Testis (tissue), 2 donors: ENCODE measurements at regions not wholly inside any gene's neighbourhood (a gene's known extent, or its start where the extent isn't known, plus 50 kb on each side); places are given as distances from the start of the nearest gene placed in this dataset.

Experiments
- CTCF ChIP-seq, 3 experiments: fragments of 450-650 bp in 2 of 3; fragments of 200-600 bp in 1 of 3; sonication (generic) in 1 of 3; IDR thresholded peaks; one replicate each; pipeline ENCODE4 v1.5.1; 2016 to 2019; ENCODE audit warnings: antibody characterized with exemption in 3 of 3, mild to moderate bottlenecking in 2 of 3, moderate library complexity in 1 of 3
- POLR2A ChIP-seq: fragments of 450-650 bp; IDR thresholded peaks from one replicate; pipeline ENCODE4 v1.6.1; 2017; ENCODE audit warnings: antibody characterized with exemption, mild to moderate bottlenecking, moderate library complexity

DNA sequence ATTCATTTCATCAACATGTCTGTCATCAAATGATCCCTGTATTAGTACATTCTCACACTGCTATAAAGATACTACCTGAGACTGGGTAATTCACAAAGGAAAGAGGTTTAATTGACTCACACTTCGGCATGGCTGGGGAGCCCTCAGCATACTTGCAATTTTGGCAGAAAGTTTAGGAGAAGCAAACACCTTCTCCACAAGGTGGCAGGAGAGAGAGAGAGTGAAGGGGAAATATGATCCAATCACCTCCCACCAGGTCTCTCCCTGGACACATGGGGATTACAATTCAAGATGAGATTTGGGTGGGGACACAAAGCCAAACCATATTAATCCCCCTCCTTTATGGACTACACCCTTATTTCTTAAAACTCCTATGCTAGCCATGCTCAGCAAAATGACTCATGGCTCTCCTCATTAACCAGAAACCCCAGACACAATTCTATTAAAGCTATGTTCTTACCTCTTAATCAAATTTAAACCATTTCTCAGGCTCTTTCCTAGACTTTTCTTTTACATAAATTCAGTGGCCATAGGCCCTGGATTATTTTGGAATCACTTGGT is 932.3 kb downstream of the FLRT2 start:
- peak in 1 of 3 experiments; percentile 22 for TF ChIP-seq CTCF (IDR thresholded peaks at IDR 0.05)
- no peak for TF ChIP-seq POLR2A
